Fibroblast of skin of abdomen (primary cell): ENCODE measurements at regions not wholly inside any gene's neighbourhood (a gene's known extent, or its start where the extent isn't known, plus 50 kb on each side); places are given as distances from the start of the nearest gene placed in this dataset.

Source experiments
- DNase-seq: peaks from one replicate; pipeline ENCODE4 v3.0.0-alpha.2; 2013

DNA sequence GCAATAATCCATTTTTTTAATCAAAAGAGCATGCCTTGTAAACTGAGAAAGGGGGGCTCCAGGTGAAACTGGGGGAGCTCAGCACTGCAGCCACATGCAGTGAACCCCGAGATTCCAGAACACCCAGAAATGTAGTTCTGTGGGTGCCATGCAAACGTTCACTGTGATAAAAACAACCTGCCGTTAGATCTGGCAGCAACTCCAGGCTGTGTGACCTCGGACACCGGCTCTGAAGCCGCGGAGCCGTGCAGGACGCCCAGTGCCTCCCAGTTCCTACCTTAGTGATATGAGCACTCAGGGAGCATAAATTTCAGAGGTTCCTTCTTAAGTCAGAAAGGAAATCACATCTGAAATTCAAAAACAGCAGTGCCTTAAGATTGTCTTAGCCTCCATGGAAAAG, 85.4 kb upstream of the THBS2 start:
- DNase-seq, result no peak

- no peak for DNase-seq
Observed at GRCh38 chr6:169337886-169338445, 84.3 kb upstream of the THBS2 start.

- no peak for DNase-seq
Observed at GRCh38 chr6:169335301-169335700, 81.7 kb upstream of the THBS2 start.

GRCh38 chr6:169332250-169332649, 78.6 kb upstream of the THBS2 start:
- DNase-seq, result no peak

- peak; percentile 83 for DNase-seq
Observed at GRCh38 chr6:169328112-169328801, 74.6 kb upstream of the THBS2 start.

DNA sequence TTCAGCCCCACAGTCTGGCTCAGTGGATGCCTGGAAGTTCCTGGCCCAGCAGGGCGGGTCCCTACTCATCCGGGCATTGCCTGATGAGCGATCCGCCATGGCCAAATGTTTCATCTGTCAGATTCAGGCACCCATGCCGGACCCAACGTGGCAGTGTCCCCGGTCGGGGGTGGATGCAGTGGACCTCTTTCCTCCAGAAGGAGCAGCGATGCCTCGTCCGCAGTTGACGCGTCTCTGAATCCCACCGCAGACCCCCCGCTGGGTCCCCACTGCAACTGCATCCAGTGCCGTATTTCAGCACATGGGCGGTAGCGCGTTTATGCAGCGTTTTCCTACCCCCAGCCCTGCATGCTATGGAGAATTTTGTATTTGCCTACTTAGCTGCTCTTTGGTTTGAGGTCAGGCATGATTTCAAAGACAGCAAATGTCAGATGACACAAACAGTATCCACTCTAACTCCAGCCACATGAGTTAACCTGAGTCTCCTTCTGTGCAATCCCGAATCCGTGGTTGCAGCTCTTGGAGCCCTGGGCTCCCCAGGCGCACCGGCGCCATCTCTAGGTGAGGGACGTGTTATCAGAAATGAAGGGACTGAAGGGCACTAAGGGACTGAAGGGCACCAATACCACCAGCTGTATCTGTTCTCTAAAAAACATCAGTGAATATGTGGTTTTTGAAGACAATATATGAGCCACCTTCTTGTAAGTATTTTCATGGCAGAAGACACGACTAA, 72.6 kb upstream of the THBS2 start:
- DNase-seq, result peak; percentile 44

DNA sequence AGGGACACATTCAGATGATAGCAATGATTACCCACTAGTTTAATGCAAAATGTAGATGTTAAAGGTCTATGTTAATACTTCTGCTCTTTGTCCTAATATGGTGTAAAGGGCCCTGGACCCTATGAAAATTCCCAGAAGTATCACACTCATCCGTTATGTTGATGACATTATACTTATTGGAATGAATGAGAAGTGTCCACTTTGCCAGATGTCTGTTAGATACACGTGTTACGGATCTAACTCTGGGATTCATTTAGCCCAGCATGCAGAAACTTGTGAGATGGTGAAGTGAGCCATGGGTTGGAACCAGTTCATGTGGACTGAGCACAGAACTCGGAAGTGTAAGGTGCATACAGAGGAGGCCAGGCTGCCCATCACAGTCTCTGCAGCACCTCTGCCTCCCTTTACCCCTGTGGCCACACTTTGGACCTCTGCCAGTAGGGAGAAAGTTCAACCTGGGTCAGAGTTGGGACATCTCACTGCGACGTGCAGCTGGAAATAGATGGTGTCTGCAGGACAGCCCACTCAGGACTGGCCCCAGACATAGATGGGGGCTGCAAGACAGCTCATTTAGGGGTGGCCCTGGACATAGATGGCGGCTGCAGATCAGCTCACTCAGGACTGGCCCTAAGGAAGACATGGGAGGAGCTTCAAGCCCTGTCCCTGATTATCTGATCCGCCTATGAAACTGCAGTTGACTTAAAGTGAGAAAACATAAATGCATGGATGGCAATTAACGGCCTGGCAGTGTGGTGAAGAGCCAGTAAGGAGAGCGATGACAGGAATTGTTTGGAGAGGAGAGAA, 71.2 kb upstream of the THBS2 start:
- DNase-seq, result peak; percentile 77

GRCh38 chr6:169324086-169324485, 70.4 kb upstream of the THBS2 start:
- DNase-seq, result no peak

DNA sequence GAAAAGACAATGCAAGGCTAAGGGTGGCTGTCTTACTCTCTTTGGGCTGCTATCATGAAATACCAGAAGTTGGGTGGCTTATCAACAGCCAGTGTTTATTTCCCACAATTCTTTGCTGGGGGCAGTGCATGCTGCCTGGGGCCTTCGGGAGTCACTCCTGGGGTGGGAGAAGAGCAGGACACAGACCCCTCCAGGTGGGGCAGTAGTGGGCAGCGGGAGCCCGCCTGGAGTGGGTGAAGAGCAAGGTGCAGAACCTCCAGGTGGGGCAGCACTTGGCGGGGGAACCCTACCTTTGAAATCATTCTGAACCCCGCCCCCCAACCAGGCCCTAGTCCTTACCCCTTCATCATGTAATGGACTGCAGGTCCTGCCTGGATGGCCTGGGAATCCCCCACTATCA, 69.6 kb upstream of the THBS2 start:
- DNase-seq, result no peak

- DNase-seq, result no peak
Observed at GRCh38 chr6:169321546-169321945, 67.9 kb upstream of the THBS2 start.

DNA sequence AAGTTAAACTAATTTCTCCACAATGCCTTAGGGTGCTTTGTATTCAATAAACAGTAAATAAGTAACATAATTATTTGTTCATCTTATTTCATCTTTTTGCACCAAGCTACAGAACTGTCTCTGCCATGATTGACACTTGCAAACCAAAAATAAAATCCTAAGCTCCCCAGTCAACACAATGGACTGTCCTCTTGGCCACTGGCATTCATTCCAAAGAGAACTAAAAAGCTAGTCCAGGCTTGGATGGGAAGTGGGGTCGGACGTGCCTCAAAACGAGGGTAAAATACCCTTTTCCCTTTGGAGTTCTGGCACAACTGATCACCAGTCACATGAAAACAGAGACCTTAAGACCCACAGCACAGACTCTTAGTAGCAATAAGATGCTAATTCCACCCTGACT, 66.4 kb upstream of the THBS2 start:
- DNase-seq, result peak; percentile 61

DNA sequence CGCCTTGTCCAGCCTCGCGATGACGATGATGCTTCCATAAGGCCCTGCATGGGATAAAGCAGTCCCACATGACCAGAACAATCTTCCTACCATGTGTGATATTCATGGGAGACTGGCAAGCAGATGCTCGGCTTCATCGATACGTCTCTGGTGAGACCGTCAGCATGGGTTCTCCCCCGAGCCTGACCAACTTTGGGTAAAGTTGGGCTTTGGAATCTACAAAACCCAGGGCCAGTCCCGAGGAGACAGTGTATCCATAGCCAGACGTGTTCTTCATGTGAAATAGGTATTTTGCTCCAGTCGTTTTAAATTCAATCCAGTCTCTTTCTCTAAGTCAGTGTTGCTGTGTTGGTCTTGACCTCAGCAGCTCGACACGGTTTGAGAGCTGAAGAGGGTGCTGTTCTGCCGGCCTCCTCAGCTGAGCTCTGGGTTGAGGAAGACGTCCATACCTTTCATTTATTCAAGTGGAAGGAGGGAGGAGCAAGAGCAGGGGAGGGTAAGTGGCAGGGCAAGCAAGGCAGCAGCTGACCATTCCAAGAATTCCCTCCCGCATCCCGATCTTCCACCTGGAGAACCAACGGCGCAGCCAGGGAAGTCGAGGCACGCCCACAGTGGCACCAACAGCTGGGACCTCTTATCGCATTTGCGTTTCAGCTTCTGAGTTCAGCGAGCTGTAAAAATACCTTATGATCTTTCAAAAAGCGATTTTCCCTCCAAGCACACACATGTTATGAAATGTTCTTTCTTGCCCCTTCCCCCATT, 64.0 kb upstream of the THBS2 start:
- DNase-seq, result no peak

GRCh38 chr6:169316651-169317050, 63.0 kb upstream of the THBS2 start:
- no peak for DNase-seq

GRCh38 chr6:169315830-169316614, 62.4 kb upstream of the THBS2 start:
- no peak for DNase-seq

GRCh38 chr6:169313347-169314010, 59.8 kb upstream of the THBS2 start:
- DNase-seq, result no peak

GRCh38 chr6:169312658-169313346, 59.2 kb upstream of the THBS2 start:
- DNase-seq, result peak; percentile 41

DNA sequence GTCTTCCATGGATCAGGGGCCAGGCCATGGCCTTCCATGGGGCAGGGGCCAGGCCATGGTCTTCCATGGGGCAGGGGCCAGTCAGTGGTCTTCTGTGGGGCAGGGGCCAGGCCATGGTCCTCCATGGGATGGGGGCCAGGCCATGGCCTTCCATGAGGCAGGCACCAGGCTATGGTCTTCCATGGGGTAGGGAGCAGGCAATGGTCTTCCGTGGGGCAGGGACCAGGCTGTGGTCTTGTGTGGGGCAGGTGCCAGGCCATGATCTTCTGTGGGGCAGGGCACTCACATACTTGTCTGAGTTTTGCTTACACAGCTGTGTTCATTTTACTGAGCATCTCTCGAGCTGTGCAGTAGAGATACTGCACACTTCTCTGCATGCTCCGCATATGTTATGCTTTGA, 57.3 kb upstream of the THBS2 start:
- DNase-seq, result no peak
